ENCODE measurements at regions not wholly inside any gene's neighbourhood (a gene's known extent, or its start where the extent isn't known, plus 50 kb on each side); places are given as distances from the start of the nearest gene placed in this dataset.

GRCh38 chrX:139224953-139225665 is 305.4 kb upstream of the F9 start:
- TF ChIP-seq CTCF (conservative IDR thresholded peaks at IDR 0.05; ENCODE audit: low read length) (no peak), EZH2phosphoT487 (IDR thresholded peaks at IDR 0.05; ENCODE audit: borderline replicate concordance, low read depth, low read length) (no peak)
